NB4 (cell line): ENCODE measurements at regions not wholly inside any gene's neighbourhood (a gene's known extent, or its start where the extent isn't known, plus 50 kb on each side); places are given as distances from the start of the nearest gene placed in this dataset.

Source experiments
- CTCF ChIP-seq: IDR thresholded peaks from one replicate; pipeline ENCODE4 v1.5.1; 2012; ENCODE audit warnings: low read depth, low read length
- MAX ChIP-seq: IDR thresholded peaks from 2 replicates; pipeline ENCODE4 v1.6.1; 2011; ENCODE audit warnings: low read depth, low read length
- POLR2A ChIP-seq: IDR thresholded peaks from 2 replicates; pipeline ENCODE4 v1.6.1; 2011; ENCODE audit warnings: mild to moderate bottlenecking; ENCODE audit not compliant: insufficient read length; ENCODE audit errors: extremely low read depth

GRCh38 chr6:14455876-14456648 is 338.5 kb downstream of the CD83 start:
- TF ChIP-seq CTCF (no peak), POLR2A (no peak), MAX (no peak)
